Hematopoietic multipotent progenitor cell treated with erythropoietin and hydrocortisone succinate and interleukin-3 and kit ligand, for 4 days (in vitro differentiated cells): ENCODE measurements at regions not wholly inside any gene's neighbourhood (a gene's known extent, or its start where the extent isn't known, plus 50 kb on each side); places are given as distances from the start of the nearest gene placed in this dataset.

Experiments used
- DNase-seq: peaks from one replicate; pipeline ENCODE4 v3.0.0-alpha.2; 2015

DNA sequence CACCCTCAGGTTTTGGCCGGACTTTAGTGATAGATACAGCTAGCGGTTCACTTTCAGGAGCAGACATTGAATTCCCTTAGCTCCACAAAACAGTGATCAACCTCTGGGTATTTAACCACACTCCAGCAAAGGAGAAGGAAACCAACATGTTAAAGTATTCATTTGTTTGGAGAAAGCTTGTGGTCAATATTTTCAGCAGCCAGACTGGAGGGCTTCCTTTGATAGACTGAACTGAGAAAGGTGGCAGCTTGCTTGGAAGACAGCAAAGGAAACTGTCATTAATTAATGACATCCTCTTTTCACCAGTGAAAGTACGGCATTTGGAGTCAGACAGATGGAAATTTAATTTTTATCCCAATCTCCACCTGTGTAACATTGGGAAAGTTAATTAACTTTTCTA lies 289.1 kb upstream of the CLNK start:
- DNase-seq, result peak; percentile 27

DNA sequence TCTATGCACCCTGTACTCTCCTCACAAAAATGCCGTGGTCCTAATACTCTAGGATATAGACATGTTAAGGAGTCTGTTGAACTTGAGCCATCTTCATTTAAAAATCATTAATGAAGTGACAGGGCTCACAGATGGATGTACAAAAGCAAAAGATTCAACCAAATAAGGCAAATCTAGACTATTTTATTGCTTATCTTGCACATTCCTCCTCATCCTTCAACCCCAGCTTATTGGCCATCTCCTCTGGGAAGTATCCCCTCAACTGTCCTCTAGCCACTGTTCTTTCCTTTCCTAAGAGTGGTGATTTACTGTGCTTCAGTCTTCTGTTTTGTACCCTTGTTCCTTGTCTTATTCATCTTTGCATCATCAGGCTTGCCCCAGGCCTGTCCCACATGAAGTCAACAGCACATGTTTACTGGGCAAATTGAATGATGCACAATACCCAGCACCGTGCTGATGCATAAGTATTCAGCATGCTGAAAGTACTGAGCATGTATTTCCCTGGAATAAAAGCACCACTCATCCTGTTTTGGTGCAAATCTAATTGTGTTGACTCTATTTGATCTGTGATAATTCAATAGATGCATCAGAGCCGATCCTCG lies 287.3 kb upstream of the CLNK start:
- no peak for DNase-seq

DNA sequence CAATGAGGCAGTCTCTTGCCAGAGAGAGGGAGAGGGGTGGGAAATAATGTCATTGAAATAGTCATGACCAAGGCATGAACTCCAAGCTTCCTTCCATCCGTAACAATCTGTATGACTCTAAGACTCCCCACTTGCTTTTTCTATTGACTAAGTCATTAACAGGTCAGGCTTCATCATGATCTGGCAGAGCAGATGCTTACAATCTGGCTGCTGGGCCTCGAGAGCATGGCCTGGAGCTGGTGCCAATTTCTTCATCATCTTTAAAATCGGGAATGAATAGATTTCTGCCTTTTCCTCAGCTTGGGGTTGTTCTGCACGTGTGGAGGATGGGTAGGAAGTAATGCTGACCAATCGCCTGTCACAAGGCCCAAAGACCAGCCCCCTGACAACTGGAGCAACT lies 280.6 kb upstream of the CLNK start:
- no peak for DNase-seq

DNA sequence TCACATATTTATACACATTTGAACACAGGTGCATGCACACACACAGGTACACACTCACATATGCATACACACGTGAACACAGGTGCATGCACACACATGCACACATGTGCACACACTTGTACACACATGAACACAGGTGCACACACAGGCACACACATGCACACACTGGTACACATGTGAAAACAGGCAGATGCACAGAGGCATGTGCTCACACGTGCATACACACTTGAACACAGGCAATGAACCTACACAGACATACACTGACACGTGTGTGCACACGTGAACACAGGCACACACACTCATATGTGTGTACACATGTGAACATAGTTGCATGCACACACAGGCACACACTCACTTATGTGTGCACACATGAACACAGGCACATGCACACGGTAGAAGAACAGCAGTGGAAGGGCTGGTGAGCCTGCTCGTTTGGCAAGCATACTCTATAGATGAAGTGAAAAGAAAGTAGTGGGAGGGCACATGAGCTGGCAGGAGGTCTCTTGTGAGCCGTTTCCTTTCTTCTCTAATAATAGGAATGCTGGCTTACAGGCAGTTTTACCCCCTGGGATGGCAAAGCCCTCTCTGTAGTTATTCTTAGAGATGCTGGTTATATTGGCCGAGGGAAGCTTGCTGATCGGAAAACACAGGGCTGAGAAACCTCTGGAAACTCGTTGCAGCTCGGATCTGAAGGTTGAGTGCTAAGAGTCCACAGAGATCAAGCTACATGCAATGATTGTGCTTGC lies 279.6 kb upstream of the CLNK start:
- no peak for DNase-seq

DNA sequence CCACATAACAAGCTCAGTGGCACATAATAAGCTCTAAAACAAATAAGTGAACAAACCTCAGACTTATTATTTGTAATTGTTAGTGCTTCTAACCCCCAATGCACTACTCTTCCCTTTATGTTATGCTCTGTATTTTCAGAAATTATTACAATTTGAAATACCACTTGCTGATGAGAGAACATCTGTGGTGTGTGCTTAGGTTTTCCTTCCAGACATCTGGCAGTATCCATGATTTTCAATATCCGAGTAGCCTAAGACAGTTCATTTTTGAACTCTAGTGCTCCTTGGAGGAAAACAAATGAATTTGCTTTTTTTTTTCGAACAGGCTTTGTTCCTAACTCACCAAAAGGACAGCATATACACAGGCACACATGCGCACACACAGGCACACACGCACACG lies 278.7 kb upstream of the CLNK start:
- DNase-seq, result no peak

DNA sequence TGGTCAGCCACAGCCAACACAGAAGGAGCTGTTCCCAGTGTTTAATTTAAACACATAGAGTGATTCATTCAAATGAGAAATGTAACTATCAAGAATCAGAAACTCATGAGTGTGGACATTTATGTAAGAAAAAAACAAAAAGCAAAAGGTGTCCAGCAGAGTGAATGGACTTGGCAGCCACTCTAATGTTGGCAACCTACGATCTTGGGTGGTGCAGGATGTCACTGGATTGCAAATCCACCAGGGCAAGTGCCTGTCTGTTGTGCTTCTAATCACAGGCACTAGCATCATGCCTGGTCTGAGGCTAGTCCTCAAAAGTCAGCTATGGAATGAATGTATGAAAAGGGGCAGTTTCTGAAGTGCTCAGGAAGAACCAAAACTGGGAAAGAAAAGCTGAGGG lies 277.7 kb upstream of the CLNK start:
- no peak for DNase-seq

DNA sequence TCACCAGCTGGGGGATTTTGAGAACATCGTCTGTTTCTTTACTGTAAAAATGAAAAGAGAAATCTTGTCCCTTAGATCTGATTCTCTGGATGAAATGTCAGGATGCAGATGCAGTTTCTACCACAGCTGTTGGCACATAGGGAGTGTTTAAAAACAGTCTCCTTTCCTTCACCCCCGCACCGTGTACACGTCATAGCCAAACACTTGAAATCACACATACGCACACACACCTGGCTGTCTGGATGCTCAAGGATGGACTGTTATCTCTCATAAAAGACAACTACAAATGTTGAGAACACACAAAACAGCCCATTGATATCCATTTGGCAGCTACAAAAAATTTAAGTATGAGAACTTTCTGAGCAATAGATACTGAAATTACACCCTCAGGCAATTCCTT lies 275.8 kb upstream of the CLNK start:
- DNase-seq, result no peak

DNA sequence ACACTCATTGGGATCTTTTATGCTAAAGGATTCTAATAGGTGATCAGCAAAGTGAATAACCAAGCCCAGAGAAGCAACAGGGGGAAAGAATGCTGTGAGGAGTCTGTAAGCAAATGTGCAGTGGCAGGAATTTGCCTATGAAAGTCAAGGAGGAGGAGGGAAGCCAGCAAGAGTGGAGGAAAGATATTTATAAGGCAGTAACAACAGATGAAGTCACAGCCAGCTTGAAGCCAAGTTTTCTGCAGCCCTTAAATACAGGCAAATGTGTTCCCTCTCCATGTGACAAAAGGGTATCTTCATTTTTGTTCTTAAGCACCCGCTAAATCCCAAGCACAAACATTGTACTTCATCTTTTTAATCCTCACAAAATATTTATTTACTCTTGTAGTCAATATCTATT lies 275.0 kb upstream of the CLNK start:
- no peak for DNase-seq

DNA sequence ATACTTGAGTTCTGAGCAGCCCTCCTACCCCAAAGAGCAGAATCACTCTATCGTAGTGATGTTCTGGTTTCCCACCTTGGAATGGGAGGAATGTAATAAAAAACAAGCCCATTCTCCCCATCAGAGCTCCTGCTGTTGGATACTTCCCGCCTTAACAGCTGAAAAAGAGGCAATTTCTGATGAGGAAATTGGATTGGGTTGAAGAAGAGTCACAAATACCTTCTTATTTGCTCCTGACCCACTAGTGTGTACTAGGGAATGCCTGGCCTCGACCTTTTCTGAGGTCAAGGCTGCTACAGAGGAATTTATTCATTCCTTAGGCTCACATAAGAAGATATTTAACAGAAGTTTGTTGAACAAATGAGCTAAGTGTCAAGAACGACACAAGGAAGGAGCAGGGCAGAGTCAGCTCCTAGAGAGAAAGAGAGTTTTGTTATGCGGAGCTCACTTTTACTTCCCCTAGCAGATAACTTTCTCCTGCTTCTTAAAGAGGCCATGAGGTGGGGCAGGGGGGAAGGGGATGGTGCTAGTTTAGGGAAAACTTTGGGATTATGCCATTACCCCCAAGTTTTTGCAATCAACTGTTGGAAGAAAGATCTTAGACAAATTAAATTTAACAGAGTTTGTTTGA lies 273.8 kb upstream of the CLNK start:
- DNase-seq, result no peak

DNA sequence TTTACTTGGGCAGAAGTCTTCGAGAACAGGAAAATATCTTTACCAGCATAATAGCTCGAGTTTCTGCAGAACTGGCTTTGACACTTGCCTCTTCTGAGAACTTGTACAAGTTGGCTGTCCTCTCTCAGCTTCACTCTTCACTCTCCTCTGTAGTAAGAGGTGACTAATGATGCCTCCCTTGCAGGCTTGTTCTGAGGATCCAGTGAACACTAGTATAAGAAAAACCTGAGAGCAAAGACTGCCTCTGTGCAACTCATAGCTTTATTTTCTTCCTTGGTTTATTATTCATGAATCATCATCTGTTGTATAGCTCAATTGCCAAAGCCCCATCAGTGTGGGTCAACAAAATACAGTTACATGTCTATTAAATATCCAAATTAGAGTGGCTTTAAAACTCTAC lies 266.7 kb upstream of the CLNK start:
- DNase-seq, result no peak

DNA sequence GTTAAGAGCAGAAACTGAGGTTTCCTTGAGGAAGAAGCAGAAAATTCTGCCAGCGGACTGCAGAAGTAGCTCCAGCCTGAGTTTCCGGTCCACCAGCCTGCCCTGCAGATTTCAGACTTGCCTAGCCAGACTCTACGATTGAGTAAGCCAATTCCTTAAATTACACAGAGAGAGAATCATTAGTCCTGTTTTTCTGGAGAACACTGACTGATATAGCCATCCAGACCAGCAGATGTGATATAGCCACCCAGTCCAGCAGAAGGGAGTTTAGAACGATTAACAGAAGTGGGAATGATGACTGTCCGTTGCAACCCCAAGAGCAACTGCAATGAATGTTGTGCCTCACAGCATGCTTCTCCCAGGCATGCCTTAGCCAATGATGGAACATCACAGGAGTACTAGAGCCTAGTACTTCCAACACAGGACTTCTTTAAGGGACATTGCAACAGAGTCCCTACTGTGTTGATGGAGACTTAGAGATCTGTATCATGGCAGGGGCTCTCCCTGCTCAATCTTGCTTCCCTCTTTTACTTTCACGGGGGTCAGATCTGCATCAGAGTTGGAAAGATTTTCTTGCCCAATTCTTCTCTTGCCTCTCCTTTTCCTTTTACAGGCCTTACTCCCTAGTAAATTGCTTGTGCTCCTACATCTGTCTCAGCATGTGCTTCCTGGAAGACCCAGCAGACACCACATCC lies 264.6 kb upstream of the CLNK start:
- DNase-seq, result peak; percentile 8

DNA sequence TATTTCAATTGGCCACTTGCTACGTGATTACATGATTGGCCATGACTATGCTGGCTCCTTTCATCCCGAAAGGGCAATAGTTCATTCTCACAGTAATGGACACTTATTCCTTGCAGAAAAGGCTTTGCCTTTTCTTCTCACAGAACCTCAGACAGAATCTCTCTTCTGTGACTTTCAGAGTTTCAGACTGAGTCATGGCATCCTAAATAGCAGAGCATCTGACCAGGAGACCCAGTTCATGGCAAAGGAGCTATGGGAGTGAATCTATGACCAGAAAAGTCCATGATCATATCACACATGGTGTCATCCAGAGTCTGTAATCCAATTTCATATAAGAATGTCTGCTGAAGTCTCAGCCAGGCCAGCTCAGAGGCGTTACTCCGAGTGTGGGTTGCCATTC lies 263.3 kb upstream of the CLNK start:
- DNase-seq, result no peak

DNA sequence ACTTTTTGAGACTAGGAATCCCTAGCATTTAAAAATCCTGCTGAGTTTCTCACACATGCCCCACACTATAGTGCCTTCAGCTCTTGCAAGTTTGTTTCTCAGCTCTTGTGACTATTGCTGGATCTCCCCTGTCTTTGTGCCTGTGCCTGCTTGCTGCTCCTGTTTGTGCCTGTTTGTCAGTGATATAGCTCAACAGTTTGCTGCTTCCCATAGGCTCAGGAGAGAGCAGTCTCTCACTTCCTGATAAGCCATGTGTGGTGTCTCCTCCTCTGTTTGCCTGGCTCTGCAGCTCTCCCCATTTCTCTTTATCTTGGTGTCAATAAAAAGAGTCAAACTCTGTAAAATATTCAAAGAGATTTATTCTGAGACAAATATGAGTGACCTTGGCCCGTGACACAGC lies 259.8 kb upstream of the CLNK start:
- peak; percentile 26 for DNase-seq

DNA sequence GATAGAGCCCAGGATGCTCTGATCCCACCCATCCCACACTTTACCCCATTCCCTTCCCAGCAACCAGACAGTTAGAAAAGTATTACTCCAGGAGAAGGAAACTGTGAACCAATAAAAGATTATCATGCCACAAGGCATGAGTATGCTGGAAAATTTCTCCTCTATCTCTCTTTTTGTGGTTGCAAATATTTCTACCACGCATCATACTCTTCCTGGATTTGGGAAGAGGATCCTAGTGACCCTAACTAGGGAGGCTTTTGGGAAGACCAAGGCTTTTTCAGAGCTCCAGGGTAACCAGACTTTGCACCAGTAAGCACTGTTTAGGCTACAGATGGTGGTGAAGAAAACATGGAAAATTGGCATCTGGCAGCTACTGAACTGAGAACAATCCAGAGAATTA lies 257.6 kb upstream of the CLNK start:
- DNase-seq, result no peak

DNA sequence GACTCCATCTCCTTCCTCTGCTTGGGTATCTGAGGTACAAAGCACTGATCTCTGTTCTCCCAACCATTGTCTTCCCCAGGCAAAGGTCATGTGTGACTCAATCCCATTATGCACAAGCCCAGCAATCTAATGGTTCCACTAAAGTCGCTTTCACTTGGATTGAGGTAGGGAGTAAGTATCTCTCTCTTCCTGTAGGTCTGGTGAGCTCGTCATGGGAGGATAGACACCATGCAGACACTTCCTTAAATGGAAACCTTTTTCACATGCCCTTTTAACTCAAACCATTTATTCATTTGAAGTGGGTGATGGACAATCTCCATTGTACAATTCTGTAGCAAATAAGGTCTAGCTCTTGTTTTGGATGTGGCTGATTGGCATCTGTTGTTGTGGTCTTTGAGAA lies 245.2 kb upstream of the CLNK start:
- DNase-seq, result no peak

DNA sequence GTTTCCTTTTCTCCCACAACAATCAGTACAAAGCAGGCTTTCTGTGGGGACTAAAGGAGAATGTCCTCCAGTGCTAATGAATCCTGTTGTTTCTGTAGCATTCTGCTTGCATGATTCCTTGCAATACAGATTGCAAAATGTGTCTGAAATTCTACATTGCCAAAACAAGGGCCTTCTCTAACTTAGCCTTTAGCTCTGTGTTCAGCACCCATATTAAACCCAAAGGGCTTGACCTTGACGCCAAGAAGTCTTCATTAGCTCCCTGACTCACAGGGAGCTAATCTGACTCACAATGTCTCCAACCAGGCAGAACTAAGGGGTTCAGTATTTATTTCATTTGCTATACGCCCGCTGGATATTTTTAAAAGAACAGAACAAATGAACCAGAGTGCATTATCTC lies 241.4 kb upstream of the CLNK start:
- no peak for DNase-seq

DNA sequence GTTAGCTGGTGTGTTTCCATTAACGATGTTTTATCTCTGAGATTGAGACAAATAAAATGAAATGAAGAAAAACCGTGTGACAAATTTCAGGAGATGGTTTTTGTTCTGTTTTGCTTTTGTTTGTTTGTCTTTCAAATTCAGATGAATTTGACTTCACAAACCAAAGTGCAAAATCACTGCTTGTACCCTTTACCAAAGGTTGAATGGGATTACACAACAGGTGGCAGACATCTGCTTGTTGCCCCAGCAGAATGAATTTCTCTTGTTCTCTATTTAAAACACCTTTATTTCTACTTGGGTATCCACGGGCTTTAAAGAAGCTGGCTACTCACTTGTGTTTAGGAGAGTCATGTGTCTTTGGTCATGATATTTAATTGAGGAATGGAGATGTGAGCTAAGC lies 239.7 kb upstream of the CLNK start:
- DNase-seq, result no peak

DNA sequence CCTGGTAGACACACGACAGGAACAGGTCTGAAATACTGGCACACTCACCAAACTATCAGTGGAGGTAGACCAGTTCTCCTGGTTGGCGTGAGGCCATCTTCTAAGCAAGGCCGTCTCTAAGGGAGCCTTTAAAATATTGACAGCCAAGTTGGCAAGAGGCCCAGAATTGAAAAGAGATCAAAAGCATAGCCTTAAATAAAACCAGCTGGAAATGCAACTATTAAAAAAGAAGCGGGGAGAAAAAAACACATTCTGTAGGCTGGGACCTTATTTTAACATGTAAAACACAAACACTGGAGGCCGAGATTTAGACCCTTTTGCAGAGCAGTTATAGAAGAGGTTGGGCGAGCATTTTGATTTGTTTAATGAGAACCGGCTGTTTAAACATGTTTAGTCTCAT lies 233.0 kb upstream of the CLNK start:
- DNase-seq, result no peak

DNA sequence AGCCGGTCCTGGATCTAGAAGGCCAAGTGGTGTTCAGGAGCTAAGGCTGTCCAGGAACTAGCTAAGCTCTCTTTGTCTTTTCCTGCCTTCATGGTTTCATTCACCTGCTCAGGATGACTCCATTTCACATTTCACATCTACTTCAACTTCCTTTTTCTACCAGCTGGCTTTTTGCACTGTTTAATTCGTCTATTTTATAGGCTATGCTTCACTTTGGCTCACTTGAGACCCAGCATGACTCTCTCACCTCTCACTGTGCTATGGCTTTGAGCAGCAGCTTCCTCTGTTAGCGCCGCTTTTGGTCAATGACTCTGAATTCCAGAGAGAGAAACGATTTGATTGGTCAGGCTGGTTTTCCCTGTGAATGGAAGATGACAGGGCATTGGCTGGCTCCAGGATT lies 213.5 kb upstream of the CLNK start:
- peak; percentile 6 for DNase-seq

DNA sequence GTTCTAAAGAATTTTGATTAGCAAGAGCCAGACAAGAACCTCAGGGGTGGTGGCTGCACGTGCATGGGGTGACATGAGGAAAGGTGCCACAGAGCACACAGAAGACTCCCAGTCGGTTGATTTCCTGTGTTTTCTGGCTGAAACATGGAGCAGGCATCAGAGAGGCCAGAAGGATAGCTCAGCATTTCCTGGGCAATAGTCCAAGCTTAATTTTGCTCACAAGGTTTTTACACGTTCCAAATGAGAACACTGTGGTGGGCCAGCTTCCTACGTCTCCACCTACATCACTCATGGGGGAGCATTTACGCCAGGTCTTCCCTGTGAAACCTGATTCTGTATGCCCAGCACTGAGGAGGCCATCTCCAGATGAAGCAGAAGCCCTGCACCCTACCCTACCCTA lies 212.5 kb upstream of the CLNK start:
- DNase-seq, result no peak

DNA sequence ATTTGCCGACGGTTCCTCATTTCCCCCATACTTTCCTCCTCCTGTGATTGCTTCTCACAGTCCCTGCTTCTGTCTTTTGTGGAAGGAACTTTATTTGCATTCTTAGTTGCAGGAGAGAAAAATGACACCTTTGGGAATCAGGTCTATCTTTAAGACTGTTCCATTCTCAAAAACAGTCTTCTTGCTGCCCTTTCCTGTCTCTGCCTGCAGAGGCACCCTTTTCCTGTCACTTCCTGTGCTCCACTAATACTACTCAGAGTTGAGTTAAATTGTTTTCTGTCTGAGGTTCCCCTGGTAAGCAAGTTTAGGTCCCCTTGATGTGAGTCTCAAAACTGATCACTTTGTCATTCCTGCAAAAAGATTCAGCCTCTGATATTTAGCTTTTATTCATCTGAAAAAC lies 208.8 kb upstream of the CLNK start:
- DNase-seq, result peak; percentile 48

DNA sequence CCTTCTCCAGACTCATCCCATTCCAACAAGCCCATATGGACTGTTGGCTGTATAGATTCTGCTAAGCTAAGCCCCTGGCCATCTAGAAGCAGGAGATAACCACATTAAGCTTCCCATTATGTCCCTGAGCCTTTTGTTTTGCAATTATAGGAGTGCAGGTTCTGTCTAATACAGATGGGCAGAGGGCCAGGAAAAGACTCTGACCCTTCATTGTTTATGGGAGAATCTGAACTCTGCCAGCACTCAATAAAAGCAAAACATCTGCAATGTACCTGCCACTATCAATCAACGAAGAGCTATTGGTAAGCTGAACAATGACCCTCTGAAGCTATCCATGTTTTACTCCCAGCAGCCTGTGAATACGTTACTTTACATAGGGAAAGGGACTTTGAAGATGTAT lies 207.3 kb upstream of the CLNK start:
- no peak for DNase-seq

DNA sequence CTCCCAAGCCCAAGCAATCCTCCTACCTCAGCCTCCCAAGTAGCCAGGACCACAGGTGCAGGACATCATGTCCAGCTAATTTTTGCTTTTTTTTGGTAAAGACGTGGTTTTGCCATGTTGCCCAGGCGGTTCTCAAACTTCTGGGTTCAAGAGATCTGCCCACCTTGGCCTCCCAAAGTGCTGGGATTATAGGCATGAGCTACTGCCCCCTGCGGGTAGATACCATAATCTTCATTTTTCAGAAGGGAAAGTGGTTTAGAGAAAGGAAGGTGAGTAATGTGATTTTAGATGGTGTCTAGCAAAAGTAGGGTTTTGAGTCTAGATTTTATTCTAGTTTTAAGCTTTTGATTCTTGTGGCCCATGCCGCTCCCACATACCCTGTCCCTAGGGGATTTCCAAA lies 205.3 kb upstream of the CLNK start:
- DNase-seq, result no peak
